K562 (cell line): ENCODE measurements at regions not wholly inside any gene's neighbourhood (a gene's known extent, or its start where the extent isn't known, plus 50 kb on each side); places are given as distances from the start of the nearest gene placed in this dataset.

Experiments used
- ARID2 ChIP-seq: fragments of 450-650 bp; IDR thresholded peaks from 2 replicates; pipeline ENCODE4 v1.6.1; 2017; ENCODE audit warnings: antibody characterized with exemption, mild to moderate bottlenecking
- CUX1 ChIP-seq: fragments of 200-800 bp; sonication (Bioruptor generic); IDR thresholded peaks from 2 replicates; pipeline ENCODE4 v1.6.1; 2016; ENCODE audit warnings: missing genetic modification characterization, missing compliant biosample characterization
- KDM1A ChIP-seq, 2 experiments: fragments of 450-650 bp; IDR thresholded peaks; 2 replicates each; pipeline ENCODE4 v1.6.1; 2016; ENCODE audit warnings: mild to moderate bottlenecking in 2 of 2
- MBD1 ChIP-seq: fragments of 250-450 bp; sonication (Bioruptor Pico); IDR thresholded peaks from 2 replicates; pipeline ENCODE4 v1.8.0; 2022; ENCODE audit warnings: inconsistent platforms
- MCM3 ChIP-seq: fragments of 450-650 bp; IDR thresholded peaks from 2 replicates; pipeline ENCODE4 v1.6.1; 2016
- MTA2 ChIP-seq: fragments of 450-650 bp; IDR thresholded peaks from 2 replicates; pipeline ENCODE4 v1.6.1; 2016; ENCODE audit warnings: low read depth
- TGIF2 ChIP-seq: sonication (generic); formaldehyde crosslinking; IDR thresholded peaks from 2 replicates; pipeline ENCODE4 v1.8.1; 2022; ENCODE audit warnings: mild to moderate bottlenecking, missing genetic modification reagents, moderate library complexity
- ZBTB5 ChIP-seq: fragments of 450-650 bp; IDR thresholded peaks from 2 replicates; pipeline ENCODE4 v1.6.1; 2017; ENCODE audit warnings: antibody characterized with exemption
- ZNF143 ChIP-seq: sonication (generic); formaldehyde crosslinking; IDR thresholded peaks from 2 replicates; pipeline ENCODE4 v1.9.0; 2022; ENCODE audit warnings: mild to moderate bottlenecking, missing genetic modification reagents
- ZNF146 ChIP-seq: IDR thresholded peaks from one replicate; pipeline ENCODE4 v1.6.1; 2018; ENCODE audit warnings: missing compliant biosample characterization; ENCODE audit not compliant: unreplicated experiment
- ZNF354B ChIP-seq: fragments of 250-450 bp; sonication (Bioruptor Pico); IDR thresholded peaks from 2 replicates; pipeline ENCODE4 v1.4.0; 2020
- ZNF609 ChIP-seq: sonication (generic); formaldehyde crosslinking; IDR thresholded peaks from 2 replicates; pipeline ENCODE4 v1.8.1; 2023; ENCODE audit warnings: missing genetic modification reagents, mild to moderate bottlenecking, borderline replicate concordance
- ZNF778 ChIP-seq: fragments of 450-650 bp; formaldehyde crosslinking; IDR thresholded peaks from 2 replicates; pipeline ENCODE4 v1.4.0; 2020; ENCODE audit warnings: mild to moderate bottlenecking, moderate library complexity
- TF ChIP-seq, protein P1 (sequence below): fragments of 250-450 bp; sonication (Bioruptor Pico); IDR thresholded peaks from 2 replicates; pipeline ENCODE4 v1.5.0; 2022; ENCODE audit warnings: mild to moderate bottlenecking

- TF ChIP-seq ZNF143 (CRISPR knock-in tag) = no peak
- no peak for TF ChIP-seq ZNF609 (CRISPR knock-in tag)
- TF ChIP-seq MCM3 = no peak
- no peak for TF ChIP-seq MTA2
- TF ChIP-seq TGIF2 (CRISPR knock-in tag) = no peak
- no peak for TF ChIP-seq MBD1 (CRISPR knock-in tag)
- no peak for TF ChIP-seq ARID2
- TF ChIP-seq ZBTB5 = no peak
- TF ChIP-seq CUX1 (CRISPR knock-in tag) = no peak
- peak; percentile 93 to 94 for TF ChIP-seq KDM1A (IDR thresholded peaks at IDR 0.05)
- TF ChIP-seq ZNF778 (CRISPR knock-in tag) = no peak
- no peak for TF ChIP-seq ZNF354B (CRISPR knock-in tag)
- TF ChIP-seq ZNF146 (CRISPR knock-in tag) = no peak
- TF ChIP-seq, protein P1, sequence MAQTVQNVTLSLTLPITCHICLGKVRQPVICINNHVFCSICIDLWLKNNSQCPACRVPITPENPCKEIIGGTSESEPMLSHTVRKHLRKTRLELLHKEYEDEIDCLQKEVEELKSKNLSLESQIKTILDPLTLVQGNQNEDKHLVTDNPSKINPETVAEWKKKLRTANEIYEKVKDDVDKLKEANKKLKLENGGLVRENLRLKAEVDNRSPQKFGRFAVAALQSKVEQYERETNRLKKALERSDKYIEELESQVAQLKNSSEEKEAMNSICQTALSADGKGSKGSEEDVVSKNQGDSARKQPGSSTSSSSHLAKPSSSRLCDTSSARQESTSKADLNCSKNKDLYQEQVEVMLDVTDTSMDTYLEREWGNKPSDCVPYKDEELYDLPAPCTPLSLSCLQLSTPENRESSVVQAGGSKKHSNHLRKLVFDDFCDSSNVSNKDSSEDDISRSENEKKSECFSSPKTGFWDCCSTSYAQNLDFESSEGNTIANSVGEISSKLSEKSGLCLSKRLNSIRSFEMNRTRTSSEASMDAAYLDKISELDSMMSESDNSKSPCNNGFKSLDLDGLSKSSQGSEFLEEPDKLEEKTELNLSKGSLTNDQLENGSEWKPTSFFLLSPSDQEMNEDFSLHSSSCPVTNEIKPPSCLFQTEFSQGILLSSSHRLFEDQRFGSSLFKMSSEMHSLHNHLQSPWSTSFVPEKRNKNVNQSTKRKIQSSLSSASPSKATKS (CRISPR knock-in tag) = no peak
Observed at GRCh38 chr2:158738363-158738762, 56.8 kb upstream of the DAPL1 start (continued).
